Globus pallidus (tissue), 1 donor: ENCODE measurements at regions not wholly inside any gene's neighbourhood (a gene's known extent, or its start where the extent isn't known, plus 50 kb on each side); places are given as distances from the start of the nearest gene placed in this dataset.

Experiments used
- DNase-seq: peaks from one replicate; pipeline ENCODE4 v3.0.0-alpha.2; 2015; ENCODE audit warnings: low spot score

DNA sequence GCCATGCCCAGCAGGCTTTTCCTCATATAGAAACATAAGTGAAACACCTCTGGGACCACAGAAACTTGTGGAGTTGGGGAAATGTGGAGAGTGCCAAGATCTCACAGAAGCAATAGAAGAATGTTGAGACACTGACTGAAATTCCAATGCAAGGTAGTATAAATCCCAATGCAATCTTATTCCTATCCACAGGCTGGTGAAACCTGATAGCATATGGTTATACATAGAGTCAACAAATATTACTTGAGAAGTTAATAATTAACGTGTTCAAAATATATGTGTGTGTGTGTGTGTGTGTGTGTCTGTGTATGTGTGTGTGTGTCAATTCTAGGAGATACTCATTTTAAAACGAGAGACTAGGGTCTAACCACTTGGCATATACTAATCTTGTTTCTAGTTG, 776.8 kb upstream of the ACVR2A start:
- no peak for DNase-seq

DNA sequence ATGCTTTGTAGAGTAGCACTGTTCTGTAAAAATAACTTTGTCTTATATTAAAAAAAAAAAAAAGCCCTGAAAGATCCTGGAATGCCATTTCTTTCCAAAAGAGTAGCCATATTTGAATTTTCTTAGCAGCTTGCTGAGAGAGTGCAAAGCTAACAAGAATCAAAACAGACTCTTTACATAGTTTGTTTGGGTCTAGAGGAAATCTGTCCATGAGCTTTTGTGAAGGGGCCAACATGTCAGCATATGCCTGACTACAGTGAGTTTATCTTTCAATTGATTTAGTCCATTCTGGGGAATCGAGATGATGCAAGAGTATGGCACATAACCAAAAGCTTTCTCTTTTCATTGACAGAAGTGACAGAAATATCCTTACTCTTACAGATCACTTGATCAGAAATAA, 777.7 kb upstream of the ACVR2A start:
- no peak for DNase-seq

DNA sequence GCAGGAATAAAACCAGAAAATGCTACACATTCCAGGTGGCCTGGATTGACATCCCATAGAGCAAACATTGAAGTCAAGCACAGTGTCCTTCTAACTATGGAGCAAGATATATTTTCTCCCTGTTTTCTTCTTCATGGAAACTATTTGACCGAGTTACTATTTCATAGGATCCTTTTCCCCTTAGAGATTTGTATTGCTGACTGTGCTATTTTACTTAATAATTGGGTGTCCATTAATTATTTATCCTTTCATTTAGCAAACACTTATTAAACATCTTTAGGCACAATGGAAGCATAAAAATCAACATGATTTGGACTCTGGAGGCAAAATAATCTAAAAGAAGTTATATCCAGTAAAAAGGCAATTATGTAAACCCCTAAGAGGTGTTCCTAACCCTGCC, 782.8 kb upstream of the ACVR2A start:
- DNase-seq: no peak

DNA sequence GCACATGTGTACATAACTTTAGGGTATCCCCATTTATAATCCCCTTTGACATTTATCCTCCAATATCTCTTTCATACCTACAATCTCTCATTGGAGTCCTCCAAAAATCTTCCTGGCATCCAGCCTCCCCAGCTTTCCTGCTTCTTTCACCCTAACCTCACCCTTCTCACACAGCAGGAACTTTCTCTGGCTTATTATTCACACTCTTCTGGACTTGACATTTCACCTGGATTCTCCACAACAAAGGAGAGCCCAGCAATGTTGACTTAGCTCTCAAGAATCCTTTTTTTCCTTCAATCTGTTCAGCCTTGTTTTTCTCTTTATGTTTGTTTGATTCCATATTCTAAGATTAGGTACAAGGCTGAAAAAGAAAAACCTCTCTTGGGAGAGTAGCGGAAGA, 783.6 kb upstream of the ACVR2A start:
- no peak for DNase-seq

DNA sequence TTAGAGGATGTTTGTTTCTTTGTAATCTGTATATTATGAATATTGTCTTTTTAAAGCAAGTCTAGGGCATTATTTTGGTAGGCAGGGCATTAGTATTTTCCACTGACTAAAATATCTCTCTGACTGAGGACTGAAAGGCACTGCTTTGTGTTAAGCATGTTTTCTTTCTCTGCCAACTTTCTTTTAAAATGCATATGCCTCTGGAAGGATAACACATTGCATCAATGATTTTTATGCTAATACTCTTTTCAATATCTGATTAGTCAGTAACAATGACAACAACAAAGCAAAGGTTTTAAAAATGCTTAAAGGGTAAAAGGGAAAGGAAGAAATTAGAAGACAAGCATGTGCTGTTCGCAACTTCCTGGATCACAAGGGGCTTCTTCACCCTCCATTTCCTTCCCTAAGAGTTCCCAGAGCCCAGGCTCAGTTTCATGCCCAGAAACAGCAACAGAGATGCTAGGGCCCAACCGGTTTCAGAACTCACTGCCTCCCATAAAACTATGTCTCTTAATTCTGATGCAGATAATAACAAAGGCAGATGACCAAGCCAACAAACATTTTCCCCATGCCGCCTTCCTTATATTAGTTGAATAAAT, 786.8 kb upstream of the ACVR2A start:
- DNase-seq: no peak

DNA sequence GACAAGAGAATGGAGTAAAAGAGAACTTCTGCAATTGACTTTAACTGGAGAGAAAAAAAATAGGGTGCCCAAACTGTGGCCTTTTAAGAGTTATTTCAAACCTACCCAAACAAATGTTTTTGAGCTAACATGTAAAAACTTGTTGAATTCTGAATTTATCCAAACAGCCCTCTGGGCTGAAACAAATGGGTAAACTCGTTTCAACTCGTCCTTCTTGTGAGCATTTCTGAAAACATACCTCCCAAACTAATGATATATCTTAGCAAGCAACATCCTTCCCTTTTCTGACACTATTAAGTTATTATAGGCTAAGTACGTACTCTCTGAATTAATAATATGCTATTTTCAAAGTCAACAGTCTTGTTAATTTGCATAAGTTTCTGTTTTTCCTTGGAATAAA, 793.0 kb upstream of the ACVR2A start:
- DNase-seq: no peak

DNA sequence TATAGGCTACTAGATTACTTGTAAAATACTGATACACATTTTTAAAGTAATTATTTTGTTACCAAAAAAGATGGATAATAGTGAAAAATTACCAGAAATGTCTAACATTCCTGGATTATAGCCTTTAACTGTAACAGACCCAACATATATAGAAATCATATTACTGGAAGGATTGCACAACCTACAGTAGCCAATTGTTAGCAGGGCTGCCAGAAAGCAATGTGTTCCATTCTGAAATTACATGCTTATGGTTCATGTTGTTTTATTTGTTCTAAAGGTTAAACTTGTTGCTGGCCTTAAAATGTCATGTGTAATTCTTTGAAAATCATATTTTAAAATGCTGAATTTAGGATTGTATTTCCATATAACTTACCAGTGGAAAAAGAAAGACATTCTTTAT, 793.6 kb upstream of the ACVR2A start:
- no peak for DNase-seq

DNA sequence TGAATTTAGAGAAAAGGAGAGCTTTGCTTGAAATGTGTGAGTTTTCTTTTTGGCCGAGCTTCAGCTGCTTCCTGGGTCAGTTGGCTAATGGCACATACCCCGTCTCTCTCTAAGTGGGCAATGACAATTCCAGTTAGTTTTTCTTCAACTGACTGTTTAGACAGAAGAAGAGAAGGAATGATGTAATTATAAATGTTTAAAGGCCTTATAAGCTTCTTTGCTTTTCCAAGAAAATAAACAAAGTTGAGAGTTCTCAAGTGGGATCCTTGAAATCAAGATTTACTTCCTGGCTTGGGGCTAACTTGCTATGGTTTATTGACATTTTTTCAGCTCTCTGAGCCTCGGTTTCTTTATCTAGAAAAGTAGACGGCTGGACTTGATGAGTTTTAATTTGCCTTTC, 794.9 kb upstream of the ACVR2A start:
- no peak for DNase-seq

DNA sequence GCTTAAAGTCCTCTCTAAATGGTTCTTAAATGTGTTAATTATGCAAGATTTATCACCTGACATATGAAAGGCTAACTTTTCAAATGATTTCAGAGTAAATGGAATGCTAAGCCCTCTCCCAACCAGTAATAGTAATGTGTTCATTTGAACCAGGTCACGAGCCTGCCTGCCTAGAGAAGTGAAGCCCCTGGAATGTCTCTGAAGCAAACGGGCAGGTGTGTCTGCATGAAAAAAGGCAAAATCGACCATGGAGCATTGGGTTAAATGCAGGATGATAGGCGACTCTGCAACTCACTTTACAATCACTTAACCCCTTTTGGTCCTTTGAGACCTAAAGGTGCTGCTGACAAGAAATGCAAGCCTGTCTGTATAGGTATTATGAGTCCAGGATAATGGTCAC, 798.4 kb upstream of the ACVR2A start:
- DNase-seq: no peak

DNA sequence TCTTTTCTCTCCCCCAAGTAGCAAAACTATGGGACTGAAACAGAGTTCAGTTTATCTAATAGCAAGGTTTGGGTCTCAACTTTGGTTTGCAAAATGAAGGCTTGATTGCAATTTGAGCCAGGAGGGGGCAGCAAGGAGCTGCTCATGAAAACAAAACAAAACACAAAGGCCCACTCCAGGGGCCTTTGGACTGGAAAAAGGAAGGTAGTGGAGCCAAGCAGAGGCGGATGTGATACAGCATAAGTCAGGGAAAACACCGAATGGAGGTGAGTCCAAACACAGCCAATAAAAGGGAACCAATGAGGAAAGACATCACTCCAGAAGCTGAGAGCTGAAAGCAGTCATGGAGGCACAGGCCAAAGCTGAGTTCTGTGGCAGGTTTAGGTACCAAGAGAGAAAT, 799.7 kb upstream of the ACVR2A start:
- DNase-seq: peak; percentile 51

DNA sequence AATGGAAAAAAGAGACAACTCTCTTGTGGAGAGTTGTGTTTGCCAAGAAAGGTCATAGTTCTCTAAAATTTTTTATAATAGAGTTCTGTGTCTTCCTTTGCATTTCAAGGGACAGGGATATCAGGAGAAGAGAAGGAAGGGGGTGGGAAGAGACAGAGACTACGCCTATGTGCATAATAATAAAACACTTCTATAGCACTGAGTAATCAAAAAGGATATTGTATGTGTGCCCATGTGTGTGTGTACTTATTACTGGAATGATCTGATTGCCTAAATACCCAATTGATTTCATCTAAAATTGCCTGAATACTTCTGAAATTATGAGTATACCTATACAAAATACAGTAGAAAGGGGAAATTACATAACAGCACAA, 803.7 kb upstream of the ACVR2A start:
- DNase-seq: no peak

DNA sequence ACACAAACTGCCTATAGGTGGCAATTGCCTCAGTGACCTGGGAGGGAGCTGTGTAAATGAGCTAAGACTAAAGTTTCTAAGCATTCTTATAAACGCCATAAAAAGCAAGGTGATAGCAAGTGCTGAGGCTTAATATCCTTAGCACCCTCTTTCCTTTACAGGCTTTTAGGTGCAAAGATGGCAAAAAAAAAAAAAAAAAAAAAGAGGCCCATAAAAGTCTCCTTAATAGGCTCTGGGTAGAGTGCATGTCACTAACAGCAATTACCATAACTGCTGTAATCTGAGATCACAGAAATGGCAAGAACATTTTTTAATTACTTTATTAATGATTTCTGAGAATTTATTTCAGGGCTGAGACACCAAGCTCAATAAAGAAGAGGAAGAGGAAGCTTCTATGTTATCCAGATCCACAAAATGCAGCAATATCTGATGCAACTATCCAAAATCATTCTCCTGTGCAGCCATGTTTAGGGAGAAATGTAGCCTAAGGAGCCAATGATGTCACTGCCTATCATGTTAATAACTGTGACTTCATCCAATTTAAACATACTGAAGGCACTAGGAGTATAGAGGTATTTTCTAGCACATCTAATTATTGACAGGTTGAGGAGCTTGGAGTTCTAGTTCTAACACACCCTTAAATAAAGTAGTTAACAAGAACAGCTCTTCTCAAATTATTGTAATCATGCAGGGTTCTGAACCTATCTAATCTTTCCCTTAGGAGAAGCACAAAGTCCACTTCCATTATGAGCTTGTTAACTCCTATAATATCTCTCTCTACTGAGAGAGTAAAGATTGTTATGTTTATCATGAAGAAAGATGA, 804.3 kb upstream of the ACVR2A start:
- DNase-seq: no peak

DNA sequence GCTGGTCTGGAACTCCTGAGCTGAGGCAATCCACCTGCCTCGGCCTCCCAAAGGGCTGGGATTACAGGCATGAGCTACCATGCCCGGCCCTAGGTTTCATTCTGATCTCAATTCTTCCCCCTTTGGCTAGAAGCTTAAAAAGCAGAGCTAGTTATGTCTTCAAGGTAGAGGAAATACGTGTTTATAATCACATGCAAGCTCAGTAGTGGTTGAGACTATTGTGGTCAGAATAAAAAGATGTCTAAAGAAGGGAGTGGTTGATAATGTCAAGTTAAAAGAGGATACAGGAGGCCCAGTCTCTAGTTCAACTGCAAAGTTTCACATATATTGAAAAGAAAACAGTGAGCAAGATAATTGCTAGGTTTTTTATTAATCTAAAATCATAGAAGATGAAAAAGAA, 807.8 kb upstream of the ACVR2A start:
- no peak for DNase-seq

DNA sequence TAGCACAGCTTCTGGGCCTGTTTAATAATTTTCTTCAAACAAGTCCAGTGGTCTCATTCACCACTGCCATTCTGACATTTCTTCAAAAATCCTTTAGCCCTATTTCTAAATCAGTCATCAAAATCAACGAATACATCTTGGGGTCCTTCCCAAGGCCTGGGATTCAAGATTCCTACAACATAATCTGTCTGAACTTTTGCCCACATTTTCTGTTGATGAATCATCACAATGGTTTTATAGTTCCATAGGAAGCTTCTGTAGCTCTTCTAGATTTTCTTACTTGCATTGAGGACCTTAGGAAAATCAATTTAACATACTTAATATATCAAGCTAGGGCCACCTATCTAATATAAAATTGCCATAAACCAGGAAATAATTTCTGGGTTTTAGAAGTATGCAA, 811.8 kb upstream of the ACVR2A start:
- DNase-seq: no peak

DNA sequence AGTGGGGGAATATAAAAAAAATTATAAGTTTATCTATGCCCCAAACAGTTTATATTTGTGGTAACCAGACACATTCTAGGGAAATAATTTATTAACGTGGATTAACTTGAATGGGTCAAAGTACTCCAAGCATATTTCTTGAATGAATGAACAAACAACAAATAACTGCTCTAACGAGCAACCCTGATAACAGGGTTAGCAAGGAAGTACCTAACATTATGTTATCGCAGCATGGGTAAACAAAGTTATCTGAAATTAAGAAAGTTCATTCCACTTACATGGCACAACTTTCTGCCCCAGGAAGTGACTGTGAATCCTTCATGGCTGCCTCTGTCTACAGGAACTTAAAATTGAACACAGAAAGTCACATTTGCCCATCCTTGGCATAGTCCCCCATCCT, 812.9 kb upstream of the ACVR2A start:
- DNase-seq: no peak

DNA sequence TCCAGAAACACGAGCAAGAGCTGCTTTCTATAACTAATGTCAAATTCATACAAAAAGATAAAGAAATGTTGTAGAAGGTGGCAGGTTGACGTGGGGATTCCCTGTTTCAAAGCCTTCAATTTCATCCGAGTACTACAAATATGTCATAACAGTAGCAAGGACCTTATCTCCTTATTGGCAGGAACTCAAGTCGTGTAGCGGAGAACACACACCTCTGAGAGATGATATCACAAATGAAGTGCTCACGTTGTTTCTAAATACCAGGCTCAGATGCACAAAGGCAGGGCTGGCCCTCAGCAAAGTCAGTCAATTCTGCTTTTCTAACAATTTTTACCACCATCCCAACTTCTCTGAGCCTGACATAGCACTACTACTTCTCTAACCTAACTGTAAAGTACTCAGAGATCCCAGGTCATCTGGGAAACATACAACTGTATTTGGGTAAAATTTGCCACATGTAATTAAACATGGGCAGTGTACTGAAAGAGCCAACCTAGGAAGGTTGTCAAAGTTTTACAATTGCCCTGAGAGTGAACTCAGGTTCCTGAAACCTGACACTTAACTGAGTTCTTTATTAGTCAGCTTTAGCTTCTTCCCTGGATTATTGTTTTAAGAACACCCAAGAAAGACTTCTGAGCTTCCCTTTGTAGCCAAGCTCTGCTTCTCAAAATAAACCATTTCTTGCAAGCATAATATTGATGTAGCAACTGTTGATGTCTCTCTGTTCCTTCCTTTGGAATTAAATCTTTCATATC, 813.7 kb upstream of the ACVR2A start:
- no peak for DNase-seq

DNA sequence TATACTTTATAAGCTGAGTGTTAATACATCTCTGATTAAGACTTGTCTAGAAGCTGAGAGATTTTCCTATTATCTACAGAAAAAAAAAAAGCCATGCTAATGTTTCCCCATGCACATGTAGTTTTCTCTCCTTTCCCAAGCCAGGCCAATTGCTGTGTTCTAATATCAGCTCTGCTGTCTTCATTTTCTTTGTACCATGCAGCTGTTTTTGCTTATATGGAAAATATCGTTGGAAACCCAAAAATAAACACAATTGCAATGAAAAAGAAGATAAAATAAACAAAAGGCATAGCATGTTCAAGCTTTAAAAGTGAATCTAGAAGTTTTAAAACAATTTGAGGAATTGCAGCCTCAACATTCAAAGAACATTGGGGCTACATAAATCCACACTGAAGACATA, 817.4 kb upstream of the ACVR2A start:
- no peak for DNase-seq

DNA sequence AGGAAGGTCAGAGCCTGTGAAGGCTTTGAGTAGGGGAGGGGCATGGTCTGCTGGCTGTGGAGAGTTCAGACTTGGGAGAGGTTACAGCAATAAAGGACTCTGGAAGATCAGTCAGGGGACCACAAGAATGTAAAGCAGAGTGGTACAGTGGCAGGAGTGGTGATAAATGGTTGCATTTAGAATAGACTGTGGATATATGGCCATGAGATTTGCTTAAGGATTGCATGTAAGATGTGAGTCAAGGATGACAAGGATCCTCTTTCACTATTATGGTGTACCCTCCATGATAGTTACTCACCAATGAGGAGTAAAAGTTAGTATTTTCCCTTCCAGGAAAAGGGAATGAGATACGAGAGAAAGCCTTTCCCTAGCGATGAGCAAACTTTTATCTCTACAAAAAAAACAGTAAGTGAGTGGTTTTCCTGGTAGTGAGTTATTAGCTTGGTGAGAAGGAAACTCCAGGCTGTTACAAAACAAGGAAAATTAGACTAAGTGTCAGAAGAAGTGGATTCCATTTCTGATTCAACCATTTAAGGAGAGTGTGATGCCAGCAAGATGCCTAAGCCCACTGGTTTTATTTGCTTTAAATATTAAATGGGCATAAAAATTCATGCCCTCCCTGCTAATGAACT, 818.0 kb upstream of the ACVR2A start:
- DNase-seq: no peak

DNA sequence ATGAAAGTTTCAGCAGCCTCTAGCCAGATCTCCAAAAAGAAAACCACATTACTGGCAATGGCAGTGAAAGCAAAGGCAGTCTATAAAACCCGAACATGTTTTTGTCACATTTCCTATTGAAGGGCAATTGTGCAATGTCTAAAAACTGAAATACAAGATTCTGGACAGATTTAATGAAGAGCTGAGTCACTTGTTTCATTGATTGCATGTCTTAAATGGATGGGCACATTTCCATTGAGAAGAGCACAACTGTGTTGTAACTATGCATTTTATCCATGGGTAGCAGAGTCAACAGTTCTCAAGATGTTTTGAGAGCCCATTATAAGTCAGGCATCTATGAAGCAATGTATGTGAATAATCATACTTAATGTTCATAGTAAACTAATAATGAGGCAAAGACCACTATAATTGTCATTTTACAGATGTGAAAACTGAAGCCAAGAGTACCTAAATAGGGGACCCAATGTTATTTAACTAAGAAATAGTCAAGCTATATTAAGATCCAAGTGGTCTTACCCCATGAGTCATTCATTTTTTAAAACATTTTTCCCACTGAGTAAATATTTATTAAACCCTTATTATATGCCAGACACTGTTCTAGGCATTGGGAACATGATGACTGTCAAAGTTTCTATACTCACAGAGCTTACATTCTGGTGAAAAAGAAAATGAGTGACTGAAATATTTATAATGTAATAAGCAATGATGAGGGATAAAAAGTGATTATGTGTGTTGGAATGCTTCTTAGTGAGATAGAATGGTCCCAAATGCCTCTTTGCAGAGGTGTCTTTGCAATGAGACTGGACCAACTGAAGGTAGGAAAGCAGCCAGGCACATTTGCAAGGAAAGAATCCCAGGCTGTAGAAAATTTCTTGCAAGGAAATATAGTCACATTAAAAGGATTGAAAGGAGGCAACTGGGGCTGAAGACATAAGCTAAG, 818.9 kb upstream of the ACVR2A start:
- no peak for DNase-seq

DNA sequence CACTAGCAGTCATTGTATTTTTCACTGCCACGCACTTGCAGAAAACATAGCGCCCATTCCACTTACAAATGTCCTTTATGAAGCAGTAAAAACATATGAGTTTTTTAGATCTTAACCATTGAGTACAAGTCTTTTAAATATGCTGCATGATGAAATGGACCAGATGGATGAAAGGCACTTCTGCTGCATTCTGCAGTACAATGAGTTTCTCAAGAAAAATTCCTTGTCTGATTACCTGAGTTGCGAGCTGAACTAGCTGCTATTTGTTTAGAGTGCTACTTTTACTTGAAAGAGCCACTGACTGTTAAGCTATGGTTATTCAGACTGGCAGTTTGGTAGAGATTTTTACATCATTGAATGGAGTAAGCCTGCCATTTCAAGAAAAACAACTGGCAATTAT, 825.5 kb upstream of the ACVR2A start:
- DNase-seq: no peak

DNA sequence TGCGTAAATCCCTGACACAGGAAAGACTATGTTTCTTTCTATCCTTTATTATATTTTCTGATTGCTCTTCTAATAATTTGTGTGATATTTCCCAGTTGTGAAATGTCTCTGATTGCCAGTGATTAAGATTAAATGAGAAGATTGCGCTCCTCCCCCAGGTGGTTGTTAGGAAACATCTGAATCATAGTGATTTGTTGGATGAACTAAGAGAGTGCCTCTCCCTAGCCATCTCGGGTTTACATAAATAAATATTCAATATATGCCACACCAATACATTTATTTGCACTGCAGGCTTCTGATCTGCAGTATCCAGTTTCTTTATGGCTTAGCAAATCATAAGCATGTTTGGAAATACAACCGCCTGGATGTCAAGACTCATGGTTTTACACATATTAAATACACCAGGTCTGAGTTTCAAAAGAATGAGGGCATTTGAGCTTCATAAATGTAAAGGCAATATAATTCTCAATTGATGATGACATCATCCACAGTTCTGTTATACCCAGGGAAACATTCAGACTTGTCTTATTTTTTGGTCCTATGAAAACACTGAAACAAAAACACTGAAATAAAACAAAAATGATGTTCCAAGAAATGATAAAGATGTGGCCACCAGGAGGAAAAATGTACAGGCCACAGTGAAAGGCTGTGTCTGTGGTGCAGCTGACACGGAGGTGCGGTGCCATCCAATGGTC, 826.7 kb upstream of the ACVR2A start:
- no peak for DNase-seq
